ENCODE measurements at regions not wholly inside any gene's neighbourhood (a gene's known extent, or its start where the extent isn't known, plus 50 kb on each side); places are given as distances from the start of the nearest gene placed in this dataset.

DNA sequence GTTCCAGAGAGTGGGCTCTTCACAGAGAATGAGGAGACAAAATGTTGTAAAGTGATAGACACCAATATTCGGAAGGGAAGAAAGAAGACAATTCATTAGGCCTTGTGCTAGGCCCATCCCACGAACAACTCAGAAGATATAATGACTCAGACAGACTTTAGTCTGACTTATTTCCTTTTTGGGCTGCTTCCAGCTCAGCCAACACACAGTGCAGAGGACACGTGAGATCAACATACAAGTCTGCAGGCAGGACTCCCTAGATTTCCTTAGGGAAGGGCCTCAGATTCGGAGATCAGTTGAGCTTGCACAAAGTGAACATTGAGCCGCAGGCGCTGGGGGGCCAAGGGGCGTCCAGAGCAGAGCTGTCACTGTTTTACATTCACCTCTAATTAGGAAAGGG is 290.7 kb upstream of the TENM3 start:
- no peak for DNase-seq (ENCODE audit: low spot score)

- no peak for DNase-seq (ENCODE audit: low spot score)
Measured at GRCh38 chr4:181956512-181956911, 286.7 kb upstream of the TENM3 start.

DNA sequence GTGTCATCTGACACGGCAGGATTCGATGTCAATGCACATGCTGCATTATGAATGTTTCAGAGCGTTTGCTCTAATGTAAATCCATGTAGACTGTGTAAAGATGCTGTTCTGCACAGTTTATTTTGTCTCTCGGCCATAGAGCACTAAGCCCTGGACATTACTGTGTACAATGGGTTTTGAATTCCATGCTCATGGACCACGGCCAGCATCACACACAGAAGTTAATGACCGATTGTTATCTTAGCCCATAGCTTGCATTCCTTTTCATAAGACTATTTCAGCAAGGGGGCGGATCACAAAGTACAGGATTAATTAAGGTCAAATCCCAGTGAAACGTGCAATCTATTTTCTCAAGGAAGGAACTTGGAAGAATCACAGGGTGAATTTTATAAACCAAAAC is 286.1 kb upstream of the TENM3 start:
- DNase-seq (ENCODE audit: low spot score) = no peak

DNA sequence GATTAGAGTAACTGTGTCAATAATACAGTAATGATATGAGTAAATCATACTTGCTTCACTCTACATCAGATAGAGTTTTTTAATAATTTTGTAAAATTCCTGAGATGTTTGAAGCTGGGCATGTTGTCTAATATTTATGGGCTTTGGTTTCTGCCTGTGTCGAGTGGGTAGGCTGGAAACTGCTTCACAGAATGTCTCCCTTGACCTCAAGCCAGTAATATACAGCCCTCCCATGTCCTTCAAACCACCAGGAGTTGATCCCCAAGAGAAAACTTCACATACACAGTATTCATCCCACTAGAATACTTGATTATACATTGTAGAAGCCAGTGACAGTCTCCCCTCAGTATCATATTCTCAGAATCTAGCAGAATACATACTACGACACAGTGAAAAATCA is 284.8 kb upstream of the TENM3 start:
- DNase-seq (ENCODE audit: low spot score) = no peak

DNA sequence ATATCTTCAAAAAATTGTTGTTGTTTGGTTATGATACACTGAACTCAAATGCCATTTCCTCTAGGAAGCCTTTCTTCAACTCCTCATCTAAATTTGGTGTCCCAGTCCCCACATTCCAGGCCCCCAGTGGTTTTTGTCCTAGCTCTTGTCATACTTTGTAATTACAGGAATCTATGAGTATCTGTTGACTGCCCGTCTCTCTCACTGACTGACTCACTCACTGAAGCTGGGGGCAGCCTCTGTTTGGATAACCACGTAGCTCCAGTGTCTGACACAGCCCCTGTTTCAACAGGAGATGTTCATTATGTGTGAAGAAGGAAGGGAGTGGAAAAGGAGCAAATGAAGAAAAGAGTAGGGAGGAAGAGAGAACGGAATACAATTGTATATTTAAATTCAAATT is 284.1 kb upstream of the TENM3 start:
- no peak for DNase-seq (ENCODE audit: low spot score)

- DNase-seq (ENCODE audit: low spot score) = no peak
Measured at GRCh38 chr4:181960384-181960783, 282.8 kb upstream of the TENM3 start.

DNA sequence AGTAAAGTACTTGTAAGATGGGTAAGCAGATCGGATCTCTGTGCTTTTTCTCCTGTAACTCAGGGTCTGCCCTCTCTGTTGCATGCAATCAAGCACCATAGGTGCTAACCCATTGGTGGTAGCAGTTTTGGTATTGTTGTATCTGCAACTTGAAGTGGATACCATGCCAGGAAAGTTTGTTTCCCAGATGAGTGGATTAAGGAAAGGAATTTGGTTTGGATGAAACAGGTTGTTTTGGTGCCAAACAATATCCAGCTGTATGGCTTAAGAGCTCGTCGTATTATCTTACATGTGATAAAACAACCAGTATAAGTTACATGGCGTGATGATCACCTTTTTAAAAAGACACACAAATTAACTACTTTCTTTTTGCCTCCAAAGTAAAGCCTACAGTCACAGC is 280.9 kb upstream of the TENM3 start:
- DNase-seq (ENCODE audit: low spot score) = no peak

- DNase-seq (ENCODE audit: low spot score) = no peak
Measured at GRCh38 chr4:181964731-181965130, 278.5 kb upstream of the TENM3 start.

DNA sequence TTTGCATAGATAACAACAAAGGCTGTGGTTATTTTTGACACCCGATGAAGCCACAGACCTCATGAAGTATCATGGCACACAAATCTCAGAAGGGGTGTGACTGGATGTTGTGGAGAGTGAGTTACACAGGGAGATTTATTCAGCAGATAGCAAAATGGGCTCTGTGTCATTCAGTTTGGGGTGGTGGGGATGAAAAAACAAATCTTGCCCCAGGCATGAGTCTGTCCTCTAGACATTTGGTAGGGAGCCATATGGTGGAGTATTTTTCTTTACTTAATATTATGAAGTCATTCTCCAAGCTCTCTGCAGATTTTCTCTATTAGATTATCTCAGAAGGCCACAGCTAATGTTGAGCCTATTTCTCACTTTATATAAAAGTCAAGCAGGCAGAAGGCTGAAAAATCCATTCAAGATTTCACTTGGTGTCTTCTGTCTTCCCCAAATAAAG is 277.1 kb upstream of the TENM3 start:
- no peak for DNase-seq (ENCODE audit: low spot score)

GRCh38 chr4:181967401-181967800 is 275.8 kb upstream of the TENM3 start:
- no peak for DNase-seq (ENCODE audit: low spot score)

DNA sequence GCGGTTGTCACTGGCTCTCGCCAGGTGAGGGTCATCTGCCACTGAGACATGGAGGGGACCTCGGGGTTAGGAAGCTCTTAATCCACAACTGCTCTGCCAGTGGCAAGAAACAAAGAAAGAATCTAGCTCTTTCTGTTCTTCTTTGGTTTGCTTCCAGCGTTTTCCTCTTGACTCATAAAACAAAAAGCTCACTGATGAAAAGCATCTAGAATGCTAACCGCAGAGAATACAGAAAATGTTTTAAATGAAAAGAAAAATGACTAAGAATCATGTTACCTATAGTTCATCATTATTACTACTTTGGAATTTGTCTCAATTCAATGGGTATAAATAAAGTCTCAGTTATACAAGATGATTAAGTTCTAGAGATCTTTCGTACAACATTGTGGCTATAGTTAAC is 274.8 kb upstream of the TENM3 start:
- no peak for DNase-seq (ENCODE audit: low spot score)

- no peak for DNase-seq (ENCODE audit: low spot score)
Measured at GRCh38 chr4:181969151-181969550, 274.1 kb upstream of the TENM3 start.

GRCh38 chr4:181970366-181970765 is 272.8 kb upstream of the TENM3 start:
- DNase-seq (ENCODE audit: low spot score) = no peak

GRCh38 chr4:181971411-181971810 is 271.8 kb upstream of the TENM3 start:
- DNase-seq (ENCODE audit: low spot score) = no peak

- no peak for DNase-seq (ENCODE audit: low spot score)
Measured at GRCh38 chr4:181971973-181972372, 271.2 kb upstream of the TENM3 start.

GRCh38 chr4:181976764-181977163 is 266.4 kb upstream of the TENM3 start:
- DNase-seq (ENCODE audit: low spot score) = no peak

- DNase-seq (ENCODE audit: low spot score) = no peak
Measured at GRCh38 chr4:181982437-181982836, 260.8 kb upstream of the TENM3 start.

- no peak for DNase-seq (ENCODE audit: low spot score)
Measured at GRCh38 chr4:181982856-181983255, 260.3 kb upstream of the TENM3 start.

GRCh38 chr4:181987392-181987791 is 255.8 kb upstream of the TENM3 start:
- no peak for DNase-seq (ENCODE audit: low spot score)

GRCh38 chr4:181989071-181989470 is 254.1 kb upstream of the TENM3 start:
- DNase-seq (ENCODE audit: low spot score) = no peak

GRCh38 chr4:181991369-181992108 is 251.7 kb upstream of the TENM3 start:
- DNase-seq (ENCODE audit: low spot score) = no peak

GRCh38 chr4:181998398-181999295 is 244.6 kb upstream of the TENM3 start:
- no peak for DNase-seq (ENCODE audit: low spot score)

GRCh38 chr4:182000077-182000476 is 243.1 kb upstream of the TENM3 start:
- no peak for DNase-seq (ENCODE audit: low spot score)

Measured in germinal center (tissue), 1 donor.